Ishikawa (cell line): ENCODE measurements at regions not wholly inside any gene's neighbourhood (a gene's known extent, or its start where the extent isn't known, plus 50 kb on each side); places are given as distances from the start of the nearest gene placed in this dataset.

Experiments
- CEBPB ChIP-seq: IDR thresholded peaks from 2 replicates; pipeline ENCODE4 v1.6.1; 2012
- CREB1 ChIP-seq: IDR thresholded peaks from 2 replicates; pipeline ENCODE4 v1.6.1; 2012; ENCODE audit warnings: low read depth
- EGR1 ChIP-seq: IDR thresholded peaks from 2 replicates; pipeline ENCODE4 v1.6.1; 2012
- EP300 ChIP-seq: IDR thresholded peaks from 2 replicates; pipeline ENCODE4 v1.6.1; 2012; ENCODE audit warnings: borderline replicate concordance
- FOXM1 ChIP-seq: IDR thresholded peaks from 2 replicates; pipeline ENCODE4 v1.6.1; 2012; ENCODE audit warnings: low read depth, borderline replicate concordance
- MAX ChIP-seq: IDR thresholded peaks from 2 replicates; pipeline ENCODE4 v1.6.1; 2012
- NFIC ChIP-seq: IDR thresholded peaks from 2 replicates; pipeline ENCODE4 v1.6.1; 2012
- RAD21 ChIP-seq: IDR thresholded peaks from 2 replicates; pipeline ENCODE4 v1.6.1; 2012; ENCODE audit warnings: low read depth
- TAF1 ChIP-seq: IDR thresholded peaks from 2 replicates; pipeline ENCODE4 v1.6.1; 2012; ENCODE audit warnings: low read depth, mild to moderate bottlenecking
- TCF12 ChIP-seq: IDR thresholded peaks from 2 replicates; pipeline ENCODE4 v1.6.1; 2012; ENCODE audit warnings: low read depth
- TEAD4 ChIP-seq: IDR thresholded peaks from 2 replicates; pipeline ENCODE4 v1.6.1; 2012
- USF1 ChIP-seq: IDR thresholded peaks from 2 replicates; pipeline ENCODE4 v1.6.1; 2012
- YY1 ChIP-seq: IDR thresholded peaks from 2 replicates; pipeline ENCODE4 v1.6.1; 2012; ENCODE audit warnings: low read depth
- ZBTB7A ChIP-seq: IDR thresholded peaks from 2 replicates; pipeline ENCODE4 v1.6.1; 2012; ENCODE audit warnings: low read depth
- TF ChIP-seq, protein P1 (sequence below): IDR thresholded peaks from 2 replicates; pipeline ENCODE4 v1.6.1; 2012; ENCODE audit warnings: low read depth, mild to moderate bottlenecking

DNA sequence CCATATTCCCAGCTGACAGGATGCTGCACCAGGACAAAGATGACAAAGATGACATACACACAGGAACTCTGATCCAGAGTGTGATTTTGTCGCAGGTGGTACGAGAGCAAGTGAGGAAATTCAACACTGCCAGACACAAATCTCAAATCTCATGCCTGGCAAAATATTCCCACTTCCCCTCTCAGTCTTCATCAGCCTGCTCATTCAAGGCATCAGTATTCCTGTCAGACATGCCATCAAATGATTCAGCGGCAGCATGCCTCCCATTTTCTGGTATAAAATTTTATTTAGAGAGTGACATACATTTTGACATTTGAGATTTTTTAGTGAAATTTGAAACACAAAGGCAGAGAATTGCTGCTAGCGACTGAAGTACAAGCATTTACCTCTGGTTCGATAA lies 228.1 kb upstream of the LMCD1 start:
- TF ChIP-seq RAD21 (no peak), TEAD4 (no peak), CEBPB (no peak), EP300 (no peak), CREB1 (no peak), YY1 (no peak)
- TF ChIP-seq, protein P1, sequence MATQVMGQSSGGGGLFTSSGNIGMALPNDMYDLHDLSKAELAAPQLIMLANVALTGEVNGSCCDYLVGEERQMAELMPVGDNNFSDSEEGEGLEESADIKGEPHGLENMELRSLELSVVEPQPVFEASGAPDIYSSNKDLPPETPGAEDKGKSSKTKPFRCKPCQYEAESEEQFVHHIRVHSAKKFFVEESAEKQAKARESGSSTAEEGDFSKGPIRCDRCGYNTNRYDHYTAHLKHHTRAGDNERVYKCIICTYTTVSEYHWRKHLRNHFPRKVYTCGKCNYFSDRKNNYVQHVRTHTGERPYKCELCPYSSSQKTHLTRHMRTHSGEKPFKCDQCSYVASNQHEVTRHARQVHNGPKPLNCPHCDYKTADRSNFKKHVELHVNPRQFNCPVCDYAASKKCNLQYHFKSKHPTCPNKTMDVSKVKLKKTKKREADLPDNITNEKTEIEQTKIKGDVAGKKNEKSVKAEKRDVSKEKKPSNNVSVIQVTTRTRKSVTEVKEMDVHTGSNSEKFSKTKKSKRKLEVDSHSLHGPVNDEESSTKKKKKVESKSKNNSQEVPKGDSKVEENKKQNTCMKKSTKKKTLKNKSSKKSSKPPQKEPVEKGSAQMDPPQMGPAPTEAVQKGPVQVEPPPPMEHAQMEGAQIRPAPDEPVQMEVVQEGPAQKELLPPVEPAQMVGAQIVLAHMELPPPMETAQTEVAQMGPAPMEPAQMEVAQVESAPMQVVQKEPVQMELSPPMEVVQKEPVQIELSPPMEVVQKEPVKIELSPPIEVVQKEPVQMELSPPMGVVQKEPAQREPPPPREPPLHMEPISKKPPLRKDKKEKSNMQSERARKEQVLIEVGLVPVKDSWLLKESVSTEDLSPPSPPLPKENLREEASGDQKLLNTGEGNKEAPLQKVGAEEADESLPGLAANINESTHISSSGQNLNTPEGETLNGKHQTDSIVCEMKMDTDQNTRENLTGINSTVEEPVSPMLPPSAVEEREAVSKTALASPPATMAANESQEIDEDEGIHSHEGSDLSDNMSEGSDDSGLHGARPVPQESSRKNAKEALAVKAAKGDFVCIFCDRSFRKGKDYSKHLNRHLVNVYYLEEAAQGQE, result no peak

DNA sequence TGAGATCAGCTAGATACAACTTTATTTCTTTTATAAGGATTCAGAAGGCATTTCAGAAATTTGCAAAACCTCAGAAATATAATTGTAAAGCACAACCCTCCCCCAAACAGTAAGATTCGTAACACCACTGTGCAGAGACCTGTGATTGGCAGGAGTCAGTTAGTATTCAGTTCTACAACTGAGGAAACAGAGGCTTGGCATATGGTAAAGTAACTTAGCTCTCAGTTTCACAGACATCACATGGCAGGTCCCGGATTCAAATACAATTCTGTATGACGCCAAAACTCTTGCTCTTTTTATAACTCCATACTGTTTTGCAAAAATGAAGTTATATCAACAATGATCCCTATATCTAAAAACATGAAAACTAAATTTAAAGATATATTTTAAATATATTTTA lies 225.6 kb upstream of the LMCD1 start:
- TF ChIP-seq RAD21 (no peak), ZBTB7A (no peak), EGR1 (no peak), MAX (no peak), EP300 (no peak), TEAD4 (no peak)

GRCh38 chr3:8276506-8276905 lies 225.1 kb upstream of the LMCD1 start:
- TF ChIP-seq CEBPB (no peak), EP300 (no peak), TEAD4 (no peak), ZBTB7A (no peak), TAF1 (no peak), EGR1 (no peak), TCF12 (no peak), YY1 (no peak), FOXM1 (no peak)

DNA sequence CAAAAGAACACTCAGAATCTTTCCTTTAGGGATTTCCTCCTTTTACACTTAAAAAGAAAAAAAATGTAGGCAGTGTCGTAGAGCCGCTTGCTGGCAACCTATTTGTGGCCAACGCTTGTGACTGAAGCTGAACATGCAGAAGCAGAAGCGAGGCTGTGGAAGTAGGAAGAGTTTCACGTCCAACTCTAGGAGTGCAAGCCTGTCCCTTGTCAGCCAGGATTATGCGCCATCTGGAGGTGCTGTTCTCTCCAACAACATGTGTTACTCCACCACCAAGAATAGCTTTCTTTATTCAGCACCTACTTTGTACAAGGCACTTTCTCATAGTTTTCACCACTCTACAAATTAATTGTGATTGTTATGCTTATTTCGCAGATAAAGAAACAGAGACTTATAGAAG lies 223.2 kb upstream of the LMCD1 start:
- TF ChIP-seq CREB1, result no peak
- TF ChIP-seq MAX, result no peak
- TF ChIP-seq TCF12, result no peak
- no peak for TF ChIP-seq EP300
- no peak for TF ChIP-seq YY1
- TF ChIP-seq FOXM1, result no peak
- TF ChIP-seq CEBPB, result no peak
- TF ChIP-seq TAF1, result no peak
- no peak for TF ChIP-seq ZBTB7A

- TF ChIP-seq, protein P1, result no peak
- no peak for TF ChIP-seq YY1
These were observed 222.1 kb upstream of the LMCD1 start for GRCh38 chr3:8279476-8279875.

DNA sequence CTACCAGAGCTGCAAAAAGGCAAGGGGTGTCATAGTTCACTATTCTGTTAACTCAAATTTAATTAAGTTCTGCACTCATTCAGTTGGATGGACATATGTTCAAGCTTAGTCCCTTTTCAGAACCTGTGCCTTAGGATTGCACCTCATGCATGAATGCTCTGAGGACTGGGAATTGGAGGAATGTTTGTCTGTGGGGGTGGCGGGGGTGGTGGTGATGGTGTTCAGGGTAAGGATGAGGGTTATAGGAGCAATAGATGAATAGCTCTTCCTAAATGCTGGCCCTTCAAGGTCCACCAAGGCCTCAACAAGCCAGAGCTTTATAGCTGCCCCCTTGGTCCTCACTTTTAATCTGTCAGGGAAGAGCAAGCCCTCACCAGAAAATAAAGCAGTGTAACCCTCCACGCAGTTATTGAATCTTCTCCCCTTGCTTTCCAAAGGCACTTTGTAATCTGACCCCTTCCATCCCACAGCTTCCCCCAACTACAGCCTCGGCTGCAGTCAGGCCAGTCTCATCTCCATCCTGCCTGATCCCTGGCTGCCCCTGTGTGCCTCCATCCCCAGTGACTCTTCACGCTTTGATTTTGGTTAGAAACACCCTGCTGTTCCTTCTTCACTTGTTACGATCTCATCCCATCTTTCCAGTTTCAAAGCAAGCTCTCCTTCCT lies 221.6 kb upstream of the LMCD1 start:
- no peak for TF ChIP-seq USF1
- TF ChIP-seq RAD21, result no peak
- TF ChIP-seq TCF12, result no peak
- TF ChIP-seq TEAD4, result no peak
- TF ChIP-seq MAX, result no peak
- TF ChIP-seq CEBPB, result no peak
- no peak for TF ChIP-seq TAF1
- TF ChIP-seq, protein P1, result no peak
- no peak for TF ChIP-seq CREB1
- no peak for TF ChIP-seq YY1
- TF ChIP-seq NFIC, result no peak
- TF ChIP-seq ZBTB7A, result no peak
- TF ChIP-seq FOXM1, result no peak
- TF ChIP-seq EP300, result no peak
- no peak for TF ChIP-seq EGR1
